HEK293T (cell line): ENCODE measurements at regions not wholly inside any gene's neighbourhood (a gene's known extent, or its start where the extent isn't known, plus 50 kb on each side); places are given as distances from the start of the nearest gene placed in this dataset.
"Not testable (repeated sequence)": the region's sequence is repeated elsewhere in the genome, so short reads cannot be mapped to it uniquely, and the experiment has no call there.

Experiments
- CTCF ChIA-PET: fragments of 350-600 bp; formaldehyde crosslinking; extraction: SDS; loops from one replicate; lab custom pipeline; 2021; ENCODE audit warnings: antibody characterized with exemption, inconsistent platforms; lab: Yijun Ruan, JAX
- POLR2A ChIA-PET: fragments of 350-600 bp; formaldehyde crosslinking; extraction: SDS; loops from one replicate; lab custom pipeline; 2020; ENCODE audit warnings: antibody characterized with exemption, inconsistent platforms; lab: Yijun Ruan, JAX
- DNase-seq: peaks from one replicate; pipeline ENCODE4 v3.0.0; 2012; ENCODE audit warnings: mixed read lengths; ENCODE audit errors: extremely low spot score
- ARNT ChIP-seq: fragments of 450-650 bp; IDR thresholded peaks from 2 replicates; pipeline ENCODE4 v1.6.1; 2017; ENCODE audit warnings: mild to moderate bottlenecking
- BHLHE40 ChIP-seq: fragments of 450-650 bp; IDR thresholded peaks from 2 replicates; pipeline ENCODE4 v1.6.1; 2016; ENCODE audit warnings: mild to moderate bottlenecking, moderate library complexity, borderline replicate concordance
- CTBP1 ChIP-seq: fragments of 450-650 bp; IDR thresholded peaks from 2 replicates; pipeline ENCODE4 v1.6.1; 2016; ENCODE audit warnings: borderline replicate concordance
- ELF4 ChIP-seq: fragments of 450-650 bp; IDR thresholded peaks from 2 replicates; pipeline ENCODE4 v1.6.1; 2017; ENCODE audit warnings: antibody characterized with exemption
- FOXA1 ChIP-seq: fragments of 450-650 bp; IDR thresholded peaks from 2 replicates; pipeline ENCODE4 v1.6.1; 2016; ENCODE audit warnings: mild to moderate bottlenecking
- FOXK2 ChIP-seq: fragments of 450-650 bp; IDR thresholded peaks from 2 replicates; pipeline ENCODE4 v1.6.1; 2016; ENCODE audit warnings: mild to moderate bottlenecking
- FOXM1 ChIP-seq: fragments of 450-650 bp; IDR thresholded peaks from 2 replicates; pipeline ENCODE4 v1.6.1; 2017; ENCODE audit warnings: mild to moderate bottlenecking, borderline replicate concordance
- HDGF ChIP-seq: fragments of 450-650 bp; IDR thresholded peaks from 2 replicates; pipeline ENCODE4 v1.6.1; 2017; ENCODE audit warnings: antibody characterized with exemption, borderline replicate concordance
- L3MBTL2 ChIP-seq: fragments of 450-650 bp; conservative IDR thresholded peaks from 2 replicates; pipeline ENCODE4 v1.6.1; 2016; ENCODE audit warnings: mild to moderate bottlenecking
- LEF1 ChIP-seq: fragments of 450-650 bp; IDR thresholded peaks from 2 replicates; pipeline ENCODE4 v1.6.1; 2017; ENCODE audit warnings: mild to moderate bottlenecking, borderline replicate concordance
- NFRKB ChIP-seq: fragments of 450-650 bp; IDR thresholded peaks from 2 replicates; pipeline ENCODE4 v1.6.1; 2016; ENCODE audit warnings: mild to moderate bottlenecking, moderate library complexity
- PKNOX1 ChIP-seq: fragments of 450-650 bp; IDR thresholded peaks from 2 replicates; pipeline ENCODE4 v1.6.1; 2016
- SP1 ChIP-seq: fragments of 450-650 bp; IDR thresholded peaks from 2 replicates; pipeline ENCODE4 v1.6.1; 2017
- SUZ12 ChIP-seq: fragments of 450-650 bp; IDR thresholded peaks from 2 replicates; pipeline ENCODE4 v1.6.1; 2016; ENCODE audit warnings: mild to moderate bottlenecking
- TARDBP ChIP-seq: fragments of 450-650 bp; IDR thresholded peaks from 2 replicates; pipeline ENCODE4 v1.6.1; 2016
- ZNF384 ChIP-seq: fragments of 450-650 bp; IDR thresholded peaks from 2 replicates; pipeline ENCODE4 v1.6.1; 2016

GRCh38 chr2:187884003-187884402 lies 329.8 kb upstream of the TFPI start:
- CTCF ChIA-PET: no interaction called here
- TF ChIP-seq ZNF384 (no peak), L3MBTL2 (no peak), HDGF (no peak), BHLHE40 (no peak), FOXM1 (no peak), SP1 (no peak), FOXK2 (no peak), PKNOX1 (no peak), CTBP1 (no peak), TARDBP (no peak), ARNT (no peak), SUZ12 (no peak), ELF4 (no peak), FOXA1 (no peak), NFRKB (no peak), LEF1 (no peak)
- POLR2A ChIA-PET: no interaction called here

GRCh38 chr2:187890690-187891089 lies 336.5 kb upstream of the TFPI start:
- CTCF ChIA-PET: no interaction called here
- DNase-seq: no peak
- POLR2A ChIA-PET: no interaction called here
- TF ChIP-seq PKNOX1 (no peak), FOXA1 (no peak), TARDBP (no peak), FOXK2 (no peak), ZNF384 (no peak), HDGF (no peak), ARNT (no peak), L3MBTL2 (no peak), SUZ12 (no peak), BHLHE40 (no peak), ELF4 (no peak), FOXM1 (no peak), LEF1 (no peak), SP1 (no peak), CTBP1 (no peak), NFRKB (no peak)

More at GRCh38 chr2:187884003-187884402, 329.8 kb upstream of the TFPI start:
- no peak for DNase-seq

GRCh38 chr2:187900021-187900420 lies 345.8 kb upstream of the TFPI start:
- ChIA-PET CTCF (no interaction called here), POLR2A (no interaction called here)
- no peak for DNase-seq
- TF ChIP-seq ARNT (no peak), HDGF (no peak), ELF4 (no peak), FOXK2 (no peak), L3MBTL2 (no peak), TARDBP (no peak), BHLHE40 (no peak), NFRKB (no peak), FOXM1 (no peak)

GRCh38 chr2:187906021-187906420 lies 351.8 kb upstream of the TFPI start:
- no peak for DNase-seq
- POLR2A ChIA-PET: no interaction called here
- CTCF ChIA-PET: no interaction called here
- TF ChIP-seq ARNT (no peak), ZNF384 (no peak), BHLHE40 (no peak), SP1 (no peak), ELF4 (no peak), TARDBP (no peak), FOXA1 (no peak), L3MBTL2 (no peak), FOXM1 (no peak), PKNOX1 (no peak), SUZ12 (no peak)

- POLR2A ChIA-PET, DNase-seq, CTCF ChIA-PET: not testable (repeated sequence)
These were observed 356.7 kb upstream of the TFPI start for GRCh38 chr2:187910922-187911321.

GRCh38 chr2:187912950-187913349 lies 358.7 kb upstream of the TFPI start:
- ChIA-PET POLR2A (no interaction called here), CTCF (no interaction called here)
- no peak for DNase-seq
- TF ChIP-seq SUZ12: no peak
- no peak for TF ChIP-seq HDGF
- TF ChIP-seq FOXM1: no peak
- no peak for TF ChIP-seq LEF1
- TF ChIP-seq ARNT: no peak
- no peak for TF ChIP-seq NFRKB
- TF ChIP-seq FOXK2: no peak
- TF ChIP-seq CTBP1: no peak
- no peak for TF ChIP-seq ZNF384
- TF ChIP-seq BHLHE40: no peak
- no peak for TF ChIP-seq ELF4
- TF ChIP-seq L3MBTL2: no peak
- TF ChIP-seq TARDBP: no peak
- no peak for TF ChIP-seq FOXA1
- no peak for TF ChIP-seq PKNOX1
- TF ChIP-seq SP1: no peak
